Upper lobe of left lung (tissue), 4 donors: ENCODE measurements at regions not wholly inside any gene's neighbourhood (a gene's known extent, or its start where the extent isn't known, plus 50 kb on each side); places are given as distances from the start of the nearest gene placed in this dataset.

Source experiments
- CTCF ChIP-seq, 6 experiments: fragments of 450-650 bp in 4 of 6; fragments of 200-600 bp in 2 of 6; sonication (generic) in 2 of 6; IDR thresholded peaks; one replicate each; pipeline ENCODE4 v1.5.1; 2016 to 2019; ENCODE audit warnings: antibody characterized with exemption in 6 of 6
- EP300 ChIP-seq, 4 donors: sonication (generic); formaldehyde crosslinking; IDR thresholded peaks; one replicate each; pipeline ENCODE4 v1.5.1; 2017; ENCODE audit warnings: antibody characterized with exemption in 4 of 4, control low read depth in 2 of 4
- POLR2A ChIP-seq, 4 donors: fragments of 450-650 bp; IDR thresholded peaks; one replicate each; pipeline ENCODE4 v1.5.1; 2016 to 2017; ENCODE audit warnings: antibody characterized with exemption in 4 of 4, mild to moderate bottlenecking in 2 of 4
- POLR2AphosphoS5 ChIP-seq, 2 donors: sonication (generic); formaldehyde crosslinking; IDR thresholded peaks; one replicate each; pipeline ENCODE4 v1.5.1; 2017; ENCODE audit warnings: antibody characterized with exemption in 2 of 2

- TF ChIP-seq CTCF (IDR thresholded peaks at IDR 0.05): no peak
- TF ChIP-seq EP300 (IDR thresholded peaks at IDR 0.05): no peak
- no peak for TF ChIP-seq POLR2A (IDR thresholded peaks at IDR 0.05)
- no peak for TF ChIP-seq POLR2AphosphoS5 (IDR thresholded peaks at IDR 0.05)
Observed at GRCh38 chr5:116759860-116760640, 185.4 kb upstream of the SEMA6A start.
